Brain microvascular endothelial cell (primary cell): ENCODE measurements at regions not wholly inside any gene's neighbourhood (a gene's known extent, or its start where the extent isn't known, plus 50 kb on each side); places are given as distances from the start of the nearest gene placed in this dataset.

Experiments used
- DNase-seq: peaks from one replicate; pipeline ENCODE4 v3.0.0-alpha.2; 2020
- H3K27ac ChIP-seq: fragments of 250-450 bp; sonication (Bioruptor Pico); 2 replicates; pipeline ENCODE4 v1.5.1; 2020; ENCODE audit warnings: mild to moderate bottlenecking, moderate library complexity
- H3K27me3 ChIP-seq: fragments of 250-450 bp; sonication (Bioruptor Pico); replicated peaks from 2 replicates; pipeline ENCODE4 v1.5.1; 2020; ENCODE audit warnings: mild to moderate bottlenecking
- H3K36me3 ChIP-seq: fragments of 250-450 bp; sonication (Bioruptor Pico); replicated peaks from 2 replicates; pipeline ENCODE4 v1.5.1; 2020; ENCODE audit warnings: mild to moderate bottlenecking
- H3K4me3 ChIP-seq: 2 replicates; pipeline ENCODE4 v1.5.1; 2011; ENCODE audit warnings: low read depth, mild to moderate bottlenecking, control low read depth, low read length, moderate library complexity
- CTCF ChIP-seq: IDR thresholded peaks from 2 replicates; pipeline ENCODE4 v1.5.1; 2011; ENCODE audit warnings: low read depth, mild to moderate bottlenecking, moderate library complexity, low read length, control low read depth, inconsistent platforms; ENCODE audit errors: missing control alignments
- in situ Hi-C: cut with HindIII; loops from 2 replicates; pipeline ENCODE4 v1.10.0; 2017; ENCODE audit warnings: low sequenced_read_pairs, low pct_ligation_motif_present

GRCh38 chr2:6342273-6342920 lies 523.3 kb downstream of the CMPK2 start:
- in situ Hi-C loops = no loop called here
- no peak overlapping the region for H3K27ac ChIP-seq
- no peaks in the 10 kb centered on the region for H3K36me3 ChIP-seq
- DNase-seq = no peak
- H3K4me3 ChIP-seq = no peak overlapping the region
- no peaks in the 10 kb centered on the region for H3K27me3 ChIP-seq
- no peak for TF ChIP-seq CTCF

DNA sequence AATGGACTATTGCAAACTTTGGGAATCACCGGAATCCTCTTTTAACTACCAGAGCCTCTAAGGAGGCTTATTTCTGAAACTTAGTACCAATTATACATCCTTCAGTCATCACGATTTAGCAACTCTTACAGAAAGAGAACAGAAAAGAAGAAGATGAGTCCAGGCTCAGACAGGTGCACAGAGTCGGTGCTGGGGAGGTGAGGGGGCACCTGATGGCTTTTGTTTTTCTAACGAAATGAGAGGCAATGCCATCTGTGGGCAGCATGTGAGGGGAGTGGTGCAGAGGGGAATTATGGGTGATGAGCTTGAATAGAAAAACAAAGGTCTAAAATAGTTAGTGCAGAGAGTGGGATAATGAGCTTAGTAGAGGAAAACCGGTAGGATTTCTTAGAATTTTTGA lies 522.6 kb downstream of the CMPK2 start:
- no peak for TF ChIP-seq CTCF
- no peak for DNase-seq
- Histone ChIP-seq H3K4me3 (no peak overlapping the region), H3K36me3 (no peaks in the 10 kb centered on the region), H3K27ac (no peak overlapping the region), H3K27me3 (no peaks in the 10 kb centered on the region)
- in situ Hi-C loops = no loop called here

DNA sequence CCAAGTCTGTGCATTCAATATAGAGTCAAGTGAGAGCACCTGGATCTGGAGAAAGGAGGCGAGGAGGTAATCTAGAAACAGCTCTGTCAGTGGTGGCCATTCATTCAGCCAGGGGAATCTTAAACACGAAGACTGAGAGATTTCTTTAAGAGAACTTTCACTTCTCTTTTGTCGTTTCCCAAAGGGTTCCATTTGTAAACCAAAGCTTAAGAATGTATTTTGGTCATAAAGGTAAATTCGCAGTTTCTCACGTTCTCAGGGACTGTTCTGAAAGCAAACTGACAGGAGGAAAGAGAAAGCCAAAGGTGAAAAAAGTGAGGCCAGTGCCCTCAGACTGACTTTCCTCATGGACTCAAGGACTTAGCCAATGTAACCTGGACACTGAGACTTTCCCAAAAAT lies 513.5 kb downstream of the CMPK2 start:
- in situ Hi-C loops = no loop called here
- TF ChIP-seq CTCF = no peak
- no peak overlapping the region for H3K27ac ChIP-seq
- no peak overlapping the region for H3K4me3 ChIP-seq
- no peaks in the 10 kb centered on the region for H3K36me3 ChIP-seq
- H3K27me3 ChIP-seq = no peaks in the 10 kb centered on the region
- no peak for DNase-seq

DNA sequence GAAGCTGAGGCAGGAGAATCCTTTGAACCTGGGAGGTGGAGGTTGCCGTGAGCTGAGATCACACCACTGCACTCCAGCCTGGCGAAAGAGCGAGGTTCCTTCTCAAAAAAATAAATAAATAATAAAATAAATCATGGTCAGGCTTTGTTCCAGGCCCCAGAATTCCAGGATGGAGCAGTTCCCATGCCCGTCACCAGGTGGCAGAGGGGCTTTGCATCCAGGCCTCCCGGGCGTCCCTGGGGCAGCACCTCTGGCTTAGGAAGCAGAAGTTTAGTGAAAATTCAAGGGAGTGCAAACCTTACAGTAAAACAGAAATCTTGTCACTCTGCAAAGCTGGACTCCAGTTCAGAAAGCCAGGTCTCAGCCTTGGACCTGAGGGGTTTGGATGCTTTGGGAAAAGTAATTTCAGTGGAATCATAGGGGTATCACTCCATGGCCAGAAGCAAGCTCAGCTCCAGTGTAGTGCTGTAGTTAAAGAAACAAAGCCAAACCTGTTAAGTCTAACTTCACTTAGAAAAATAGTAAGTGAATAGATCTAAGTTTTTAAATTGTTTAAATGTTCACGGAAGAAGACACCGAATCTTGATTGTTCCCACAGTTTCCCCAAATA lies 512.7 kb downstream of the CMPK2 start:
- in situ Hi-C loops = no loop called here
- TF ChIP-seq CTCF = peak; percentile 93
- Histone ChIP-seq H3K4me3 (no peak overlapping the region), H3K27ac (no peak overlapping the region), H3K36me3 (no peaks in the 10 kb centered on the region), H3K27me3 (no peaks in the 10 kb centered on the region)
- DNase-seq = peak; percentile 57

- in situ Hi-C loops = no loop called here
- Histone ChIP-seq H3K36me3 (no peaks in the 10 kb centered on the region), H3K27ac (no peak overlapping the region), H3K27me3 (no peaks in the 10 kb centered on the region), H3K4me3 (no peak overlapping the region)
- TF ChIP-seq CTCF = no peak
- no peak for DNase-seq
These were observed 512.0 kb downstream of the CMPK2 start for GRCh38 chr2:6353669-6354068.

GRCh38 chr2:6354546-6354945 lies 511.2 kb downstream of the CMPK2 start:
- in situ Hi-C loops = no loop called here
- Histone ChIP-seq H3K27ac (no peak overlapping the region), H3K36me3 (no peaks in the 10 kb centered on the region), H3K27me3 (no peaks in the 10 kb centered on the region), H3K4me3 (no peak overlapping the region)
- DNase-seq = no peak
- TF ChIP-seq CTCF = no peak
